ENCODE measurements at regions not wholly inside any gene's neighbourhood (a gene's known extent, or its start where the extent isn't known, plus 50 kb on each side); places are given as distances from the start of the nearest gene placed in this dataset.

DNA sequence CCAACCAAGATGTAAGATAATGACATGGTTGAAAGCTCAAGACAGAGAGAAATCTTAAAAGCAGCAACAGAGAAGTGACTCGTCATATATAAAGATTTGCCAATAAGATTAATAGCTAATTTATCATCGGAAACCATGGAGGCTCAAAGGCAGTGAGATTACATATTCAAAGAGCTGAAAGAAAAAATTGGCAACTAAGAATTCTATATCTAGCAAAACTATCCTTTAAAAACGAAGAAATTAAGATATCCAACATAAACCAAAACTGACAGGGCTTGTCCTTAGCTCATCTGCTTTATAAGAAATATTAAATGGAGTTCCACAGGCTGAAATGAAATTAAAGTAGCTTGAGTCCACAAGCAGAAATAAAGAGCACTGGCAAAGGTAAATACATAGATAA lies 236.6 kb downstream of the ANAPC1 start:
- TF ChIP-seq EZH2phosphoT487 (IDR thresholded peaks at IDR 0.05; ENCODE audit: borderline replicate concordance, low read depth, low read length), result no peak
- TF ChIP-seq, protein P1, sequence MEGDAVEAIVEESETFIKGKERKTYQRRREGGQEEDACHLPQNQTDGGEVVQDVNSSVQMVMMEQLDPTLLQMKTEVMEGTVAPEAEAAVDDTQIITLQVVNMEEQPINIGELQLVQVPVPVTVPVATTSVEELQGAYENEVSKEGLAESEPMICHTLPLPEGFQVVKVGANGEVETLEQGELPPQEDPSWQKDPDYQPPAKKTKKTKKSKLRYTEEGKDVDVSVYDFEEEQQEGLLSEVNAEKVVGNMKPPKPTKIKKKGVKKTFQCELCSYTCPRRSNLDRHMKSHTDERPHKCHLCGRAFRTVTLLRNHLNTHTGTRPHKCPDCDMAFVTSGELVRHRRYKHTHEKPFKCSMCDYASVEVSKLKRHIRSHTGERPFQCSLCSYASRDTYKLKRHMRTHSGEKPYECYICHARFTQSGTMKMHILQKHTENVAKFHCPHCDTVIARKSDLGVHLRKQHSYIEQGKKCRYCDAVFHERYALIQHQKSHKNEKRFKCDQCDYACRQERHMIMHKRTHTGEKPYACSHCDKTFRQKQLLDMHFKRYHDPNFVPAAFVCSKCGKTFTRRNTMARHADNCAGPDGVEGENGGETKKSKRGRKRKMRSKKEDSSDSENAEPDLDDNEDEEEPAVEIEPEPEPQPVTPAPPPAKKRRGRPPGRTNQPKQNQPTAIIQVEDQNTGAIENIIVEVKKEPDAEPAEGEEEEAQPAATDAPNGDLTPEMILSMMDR (conservative IDR thresholded peaks at IDR 0.05; ENCODE audit: low read length), result no peak
- Histone ChIP-seq H3K4me2 (ENCODE audit: low read length) (no peak overlapping the region), H3K36me3 (ENCODE audit: insufficient read depth, low read length) (no peaks in the 10 kb centered on the region; the same call in 1 of the 2 replicates), H3K9me2 (ENCODE audit: insufficient read depth, low read length) (no peaks in the 10 kb centered on the region), H4K20me1 (ENCODE audit: insufficient read depth, low read length) (no peaks in the 10 kb centered on the region), H3K79me2 (ENCODE audit: insufficient read depth, low read depth, low read length) (no peaks in the 10 kb centered on the region), H3K4me3 (ENCODE audit: low read depth, low read length, poor library complexity, severe bottlenecking) (no peak overlapping the region), H3K9me3 (ENCODE audit: low read length) (peaks cover 26% of the 10 kb centered on the region), H2AFZ (ENCODE audit: low read length) (no peak overlapping the region), H3K27ac (ENCODE audit: low read depth, low read length, poor library complexity, severe bottlenecking) (no peak overlapping the region), H3K4me1 (ENCODE audit: insufficient read depth, low read length, poor library complexity, severe bottlenecking) (peaks cover 23% of the 10 kb centered on the region)
- intact Hi-C loops (cut with micrococcal nuclease; ENCODE audit: unreplicated experiment), result no loop called here
- POLR2A ChIA-PET, result interaction anchor here (1.2 to 1.6 kb wide), 3 partner anchors 10 to 32 kb away, joined by 3 to 5 read pairs (median 5); no protein-coding TSS in a partner anchor
- no peak for DNase-seq (ENCODE audit: low spot score)
- no TSS peak for BruUV-seq (replicated peaks)
- CTCF ChIA-PET (ENCODE audit: unreplicated experiment), result no interaction called here

DNA sequence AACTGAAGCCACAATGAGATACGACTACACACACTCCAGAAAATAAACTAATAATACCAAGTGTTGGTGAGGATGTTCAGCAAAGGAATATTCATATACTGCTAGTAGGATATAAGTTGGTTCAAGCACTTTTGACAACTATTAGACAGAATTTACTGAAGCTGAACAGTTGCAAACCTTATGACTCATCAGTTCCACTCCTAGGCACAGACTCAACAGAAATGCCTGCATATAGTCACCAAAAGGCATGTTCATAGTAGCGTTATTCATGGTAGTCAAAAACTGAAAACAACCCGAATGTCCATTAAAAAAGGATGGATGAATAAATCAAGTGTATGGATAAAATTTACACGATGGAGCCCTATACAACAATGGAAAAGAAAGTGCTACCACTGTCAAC lies 232.0 kb downstream of the ANAPC1 start:
- Histone ChIP-seq H3K79me2 (ENCODE audit: insufficient read depth, low read depth, low read length) (no peaks in the 10 kb centered on the region), H3K9me2 (ENCODE audit: insufficient read depth, low read length) (no peaks in the 10 kb centered on the region), H3K4me3 (ENCODE audit: low read depth, low read length, poor library complexity, severe bottlenecking) (no peak overlapping the region), H3K4me2 (ENCODE audit: low read length) (no peak overlapping the region), H3K4me1 (ENCODE audit: insufficient read depth, low read length, poor library complexity, severe bottlenecking) (no peaks in the 10 kb centered on the region), H3K36me3 (ENCODE audit: insufficient read depth, low read length) (no peaks in the 10 kb centered on the region; the same call in 1 of the 2 replicates), H3K27ac (ENCODE audit: low read depth, low read length, poor library complexity, severe bottlenecking) (no peak overlapping the region), H4K20me1 (ENCODE audit: insufficient read depth, low read length) (no peaks in the 10 kb centered on the region), H2AFZ (ENCODE audit: low read length) (no peak overlapping the region), H3K9me3 (ENCODE audit: low read length) (peaks cover 15% of the 10 kb centered on the region)
- intact Hi-C loops (cut with micrococcal nuclease; ENCODE audit: unreplicated experiment), result no loop called here
- POLR2A ChIA-PET, result no interaction called here
- CTCF ChIA-PET (ENCODE audit: unreplicated experiment), result no interaction called here
- no TSS peak for BruUV-seq (replicated peaks)
- no peak for DNase-seq (ENCODE audit: low spot score)
- no peak for TF ChIP-seq EZH2phosphoT487 (IDR thresholded peaks at IDR 0.05; ENCODE audit: borderline replicate concordance, low read depth, low read length)
- TF ChIP-seq, protein P1 (conservative IDR thresholded peaks at IDR 0.05; ENCODE audit: low read length), result no peak

- peaks cover 8% of the 10 kb centered on the region for H3K9me3 ChIP-seq (ENCODE audit: low read length)
- no peaks in the 10 kb centered on the region; the same call in 1 of the 2 replicates for H3K36me3 ChIP-seq (ENCODE audit: insufficient read depth, low read length)
- no peak overlapping the region for H2AFZ ChIP-seq (ENCODE audit: low read length)
- H3K27ac ChIP-seq (ENCODE audit: low read depth, low read length, poor library complexity, severe bottlenecking), result no peak overlapping the region
- no peak for DNase-seq (ENCODE audit: low spot score)
- no peak overlapping the region for H3K4me3 ChIP-seq (ENCODE audit: low read depth, low read length, poor library complexity, severe bottlenecking)
- CTCF ChIA-PET (ENCODE audit: unreplicated experiment), result no interaction called here
- no peaks in the 10 kb centered on the region for H4K20me1 ChIP-seq (ENCODE audit: insufficient read depth, low read length)
- no TSS peak for BruUV-seq (replicated peaks)
- intact Hi-C loops (cut with micrococcal nuclease; ENCODE audit: unreplicated experiment), result no loop called here
- H3K4me2 ChIP-seq (ENCODE audit: low read length), result no peak overlapping the region
- TF ChIP-seq, protein P1 (conservative IDR thresholded peaks at IDR 0.05; ENCODE audit: low read length), result no peak
- TF ChIP-seq EZH2phosphoT487 (IDR thresholded peaks at IDR 0.05; ENCODE audit: borderline replicate concordance, low read depth, low read length), result no peak
- no peaks in the 10 kb centered on the region for H3K4me1 ChIP-seq (ENCODE audit: insufficient read depth, low read length, poor library complexity, severe bottlenecking)
- no peaks in the 10 kb centered on the region for H3K9me2 ChIP-seq (ENCODE audit: insufficient read depth, low read length)
- no peaks in the 10 kb centered on the region for H3K79me2 ChIP-seq (ENCODE audit: insufficient read depth, low read depth, low read length)
- POLR2A ChIA-PET, result no interaction called here
These were observed 231.3 kb downstream of the ANAPC1 start for GRCh38 chr2:111652681-111653080.
